ENCODE measurements at regions not wholly inside any gene's neighbourhood (a gene's known extent, or its start where the extent isn't known, plus 50 kb on each side); places are given as distances from the start of the nearest gene placed in this dataset.

DNA sequence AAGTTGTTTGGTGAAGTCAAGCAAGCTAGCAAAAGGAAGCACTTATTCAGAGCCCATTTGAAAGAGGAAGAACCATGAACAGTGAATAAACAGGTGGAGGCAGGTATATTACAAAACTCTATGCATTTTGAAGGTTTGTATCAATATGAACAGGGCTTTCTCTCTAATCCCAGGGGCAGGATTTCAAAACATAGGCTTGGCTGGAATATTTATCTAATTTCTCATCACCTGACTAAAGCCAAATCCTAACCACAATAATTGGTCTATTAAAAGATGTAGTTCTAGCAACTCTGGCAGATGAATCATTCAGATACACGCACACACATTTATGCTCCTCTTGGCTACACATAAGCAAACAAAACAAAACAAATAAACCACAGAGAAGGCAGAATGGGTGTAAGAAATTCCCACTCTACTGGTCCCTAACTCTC lies 554.4 kb downstream of the INHBA start:
- H3K36me3 ChIP-seq: no peaks in the 10 kb centered on the region
- no peaks in the 10 kb centered on the region; the same call in 1 of the 2 replicates for H3K9me3 ChIP-seq
- no peaks in the 10 kb centered on the region for H3K27me3 ChIP-seq
- H3K4me3 ChIP-seq: no peak overlapping the region
- DNase-seq: no peak

- H3K36me3 ChIP-seq: no peaks in the 10 kb centered on the region
- no peak overlapping the region for H3K4me3 ChIP-seq
- H3K9me3 ChIP-seq: no peaks in the 10 kb centered on the region; the same call in 1 of the 2 replicates
- H3K27me3 ChIP-seq: no peaks in the 10 kb centered on the region
- DNase-seq: no peak
These were observed 555.0 kb downstream of the INHBA start for GRCh38 chr7:41147606-41148485.

- no peaks in the 10 kb centered on the region for H3K27me3 ChIP-seq
- H3K9me3 ChIP-seq: no peaks in the 10 kb centered on the region; the same call in 1 of the 2 replicates
- H3K4me3 ChIP-seq: no peak overlapping the region
- no peaks in the 10 kb centered on the region for H3K36me3 ChIP-seq
- DNase-seq: no peak
These were observed 556.5 kb downstream of the INHBA start for GRCh38 chr7:41146429-41146828.

DNA sequence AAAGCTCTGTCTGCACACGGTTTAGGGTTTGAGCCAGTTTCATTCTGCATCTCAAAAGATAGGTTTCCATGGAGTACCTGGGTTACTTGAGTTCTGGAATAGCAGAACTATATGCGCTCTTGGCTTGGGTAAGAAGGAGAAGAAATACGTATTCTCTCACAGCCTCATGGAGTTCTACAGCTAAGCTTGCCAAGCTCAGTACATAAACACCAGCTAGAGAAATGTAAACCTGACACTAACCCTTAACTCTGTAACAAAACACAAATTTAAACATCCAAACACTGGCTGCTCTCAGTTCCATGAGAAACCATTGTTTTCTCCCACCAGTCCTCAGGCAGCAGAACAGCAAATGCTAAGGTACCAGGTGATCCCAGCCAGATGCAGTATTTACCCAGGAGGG lies 557.2 kb downstream of the INHBA start:
- no peak for DNase-seq
- H3K27me3 ChIP-seq: no peaks in the 10 kb centered on the region
- H3K36me3 ChIP-seq: no peaks in the 10 kb centered on the region
- H3K4me3 ChIP-seq: no peak overlapping the region
- no peaks in the 10 kb centered on the region; the same call in 1 of the 2 replicates for H3K9me3 ChIP-seq

DNA sequence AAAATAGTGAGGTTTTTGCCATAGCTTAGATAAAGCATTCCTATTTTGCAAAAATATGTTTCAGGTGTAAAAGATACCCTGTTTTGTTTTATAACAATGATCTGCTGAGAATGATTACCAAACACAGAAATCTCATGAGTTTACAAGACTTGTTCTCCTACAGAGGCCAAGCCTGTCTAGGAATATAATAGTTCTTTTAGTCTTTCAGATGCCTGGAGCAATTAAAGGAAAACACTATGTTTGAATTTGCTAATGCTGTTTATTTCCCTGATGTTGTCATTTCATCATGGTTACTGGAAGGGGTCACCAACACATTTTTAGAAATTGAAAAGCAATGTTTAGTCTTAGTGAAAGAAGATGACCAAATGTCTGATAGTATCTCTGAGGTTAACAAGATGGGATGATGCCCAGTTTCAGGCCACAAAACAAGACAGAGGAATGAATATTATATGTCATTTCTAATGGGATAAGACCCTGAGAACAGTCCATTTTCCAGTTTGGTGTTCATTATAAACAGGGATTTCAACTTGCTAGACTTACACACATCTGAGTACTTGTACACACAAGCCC lies 559.9 kb downstream of the INHBA start:
- DNase-seq: no peak
- H3K4me3 ChIP-seq: no peak overlapping the region
- H3K27me3 ChIP-seq: no peaks in the 10 kb centered on the region
- no peaks in the 10 kb centered on the region; the same call in 1 of the 2 replicates for H3K9me3 ChIP-seq
- no peaks in the 10 kb centered on the region for H3K36me3 ChIP-seq

- Histone ChIP-seq H3K27me3 (no peaks in the 10 kb centered on the region), H3K4me3 (no peak overlapping the region), H3K9me3 (no peaks in the 10 kb centered on the region), H3K36me3 (no peaks in the 10 kb centered on the region)
- no peak for DNase-seq
These were observed 563.1 kb downstream of the INHBA start for GRCh38 chr7:41139789-41140188.

- Histone ChIP-seq H3K36me3 (no peaks in the 10 kb centered on the region), H3K27me3 (no peaks in the 10 kb centered on the region), H3K4me3 (no peak overlapping the region), H3K9me3 (no peaks in the 10 kb centered on the region)
- no peak for DNase-seq
These were observed 566.3 kb downstream of the INHBA start for GRCh38 chr7:41136551-41136950.

DNA sequence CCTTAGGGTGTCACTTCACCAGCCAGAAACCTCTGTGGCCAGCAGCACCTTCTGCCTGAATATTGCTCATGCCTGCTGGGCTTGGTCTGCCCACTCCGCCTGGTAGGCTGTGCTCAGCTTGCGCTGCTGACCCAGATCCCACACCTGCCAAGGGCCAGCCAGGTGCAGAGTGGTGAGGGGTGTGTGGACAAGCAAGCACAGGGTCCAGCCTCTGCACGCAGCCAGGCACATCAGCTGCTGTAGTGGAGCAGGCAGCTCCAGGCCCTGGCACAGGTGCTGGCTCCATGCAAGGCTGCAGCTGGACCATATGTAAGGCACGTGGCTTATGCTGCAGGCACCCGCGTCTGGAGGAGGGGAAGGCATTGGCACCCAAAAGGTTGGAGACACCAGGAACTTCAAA lies 567.4 kb downstream of the INHBA start:
- DNase-seq: no peak
- no peaks in the 10 kb centered on the region for H3K27me3 ChIP-seq
- no peak overlapping the region for H3K4me3 ChIP-seq
- no peaks in the 10 kb centered on the region for H3K36me3 ChIP-seq
- no peaks in the 10 kb centered on the region for H3K9me3 ChIP-seq

DNA sequence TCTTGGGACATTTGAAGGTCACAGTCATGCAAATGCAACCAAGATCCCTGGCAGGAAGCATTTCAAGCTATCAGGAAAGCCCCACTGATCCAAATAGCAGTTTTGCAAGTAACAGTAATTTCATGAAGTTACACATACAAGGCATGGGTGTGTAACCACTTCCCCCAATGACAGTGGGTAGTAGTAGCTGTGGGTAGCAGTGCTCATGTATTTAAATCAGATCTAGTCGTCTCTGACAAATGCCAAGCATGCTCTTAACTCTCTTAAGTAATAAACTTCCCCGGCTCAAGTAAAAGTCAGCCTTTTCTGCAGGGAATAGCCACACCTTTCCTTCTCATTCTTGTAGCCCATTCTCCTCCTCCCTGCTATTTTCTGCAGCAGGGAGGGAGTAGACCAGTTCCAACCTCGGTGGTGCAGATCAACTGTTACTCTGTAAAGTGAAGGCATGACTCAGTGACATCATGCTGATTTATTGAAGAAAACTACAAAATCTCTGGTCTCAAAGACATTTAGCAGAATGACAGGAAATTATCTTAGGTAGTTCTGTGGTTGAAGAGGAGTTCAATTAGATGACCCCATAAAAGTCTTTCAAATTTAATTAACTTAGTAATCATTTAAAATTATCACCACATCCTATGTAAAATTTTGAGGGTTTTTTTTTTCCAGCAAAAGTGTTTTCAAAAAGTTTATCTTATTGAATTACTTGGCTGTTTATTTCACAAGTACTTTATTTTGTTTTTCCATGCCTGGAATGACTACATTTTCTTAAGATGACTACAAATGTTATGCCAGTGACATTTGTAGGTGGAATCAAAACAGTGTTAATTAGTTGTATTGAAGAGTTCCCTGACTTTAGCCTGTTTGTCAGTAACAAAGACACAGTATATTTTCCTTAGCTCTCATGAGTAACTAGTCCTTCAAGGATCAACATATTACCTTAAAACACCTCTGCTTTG lies 568.3 kb downstream of the INHBA start:
- Histone ChIP-seq H3K9me3 (no peaks in the 10 kb centered on the region), H3K36me3 (no peaks in the 10 kb centered on the region), H3K27me3 (no peaks in the 10 kb centered on the region), H3K4me3 (no peak overlapping the region)
- peak; percentile 20 for DNase-seq

DNA sequence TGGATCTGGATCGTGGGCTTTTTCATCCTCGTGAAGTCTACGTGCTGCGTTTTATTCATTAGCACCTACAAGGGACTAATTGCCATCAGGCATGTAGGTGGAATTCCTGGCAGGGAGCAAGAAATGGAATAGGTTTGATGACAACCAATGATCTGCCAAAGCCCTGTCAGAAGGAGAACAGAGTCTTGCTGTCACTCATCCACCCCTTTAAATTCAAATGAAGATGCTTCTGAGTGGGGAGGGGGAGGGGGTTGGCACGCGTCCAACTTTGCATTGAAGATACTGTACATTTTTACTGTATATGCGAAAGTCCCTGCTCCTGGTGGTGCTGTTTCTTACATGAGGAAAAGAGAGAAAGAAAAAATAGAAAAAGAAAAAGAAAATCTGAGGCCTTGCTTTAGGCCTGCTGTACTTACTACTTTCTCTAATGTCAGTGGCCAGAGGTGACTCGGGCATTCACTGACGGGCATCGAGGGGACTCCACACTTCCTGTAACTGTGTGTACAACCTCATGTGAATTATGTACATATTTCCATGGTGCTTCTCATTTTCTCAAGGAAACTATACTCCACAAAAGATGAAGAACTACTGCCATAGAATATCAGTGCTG lies 569.1 kb downstream of the INHBA start:
- Histone ChIP-seq H3K27me3 (no peaks in the 10 kb centered on the region), H3K9me3 (no peaks in the 10 kb centered on the region), H3K4me3 (no peak overlapping the region), H3K36me3 (no peaks in the 10 kb centered on the region)
- DNase-seq: no peak

- Histone ChIP-seq H3K9me3 (no peaks in the 10 kb centered on the region), H3K27me3 (no peaks in the 10 kb centered on the region), H3K36me3 (no peaks in the 10 kb centered on the region), H3K4me3 (no peak overlapping the region)
- no peak for DNase-seq
These were observed 570.9 kb downstream of the INHBA start for GRCh38 chr7:41131956-41132355.

DNA sequence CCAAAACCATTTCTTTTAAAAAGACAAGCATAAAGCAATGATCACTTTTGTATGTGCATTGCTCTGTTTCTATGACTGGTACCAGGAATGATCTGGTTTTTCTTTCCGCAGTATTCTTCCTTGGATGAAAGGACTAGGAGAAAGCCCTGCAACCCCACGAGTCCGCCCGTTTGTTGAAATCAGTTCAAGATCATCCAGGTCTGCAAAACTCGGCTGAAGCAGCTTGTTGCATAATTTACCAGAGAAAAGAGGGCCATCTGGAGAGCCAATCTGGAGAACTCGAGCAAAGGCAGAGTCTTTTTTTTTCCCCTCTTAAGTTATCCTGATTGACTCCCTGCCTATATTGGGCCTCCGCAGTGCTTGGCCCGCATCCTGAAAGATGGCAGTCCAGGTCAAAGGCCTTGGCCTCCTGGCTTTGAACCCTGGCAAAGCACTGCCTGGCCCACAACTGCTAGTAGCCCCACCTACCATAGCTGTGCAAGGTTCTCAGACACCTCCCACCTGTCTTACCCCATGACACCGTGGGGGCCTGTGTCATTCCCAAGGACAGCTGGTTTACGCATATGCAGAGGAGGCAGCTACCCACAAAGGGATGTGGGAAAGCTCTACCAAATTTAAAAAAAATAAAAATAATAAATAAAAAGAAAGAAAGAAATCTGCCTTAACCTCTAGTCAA lies 572.2 kb downstream of the INHBA start:
- H3K9me3 ChIP-seq: no peaks in the 10 kb centered on the region
- no peaks in the 10 kb centered on the region for H3K27me3 ChIP-seq
- DNase-seq: no peak
- no peak overlapping the region for H3K4me3 ChIP-seq
- H3K36me3 ChIP-seq: no peaks in the 10 kb centered on the region

DNA sequence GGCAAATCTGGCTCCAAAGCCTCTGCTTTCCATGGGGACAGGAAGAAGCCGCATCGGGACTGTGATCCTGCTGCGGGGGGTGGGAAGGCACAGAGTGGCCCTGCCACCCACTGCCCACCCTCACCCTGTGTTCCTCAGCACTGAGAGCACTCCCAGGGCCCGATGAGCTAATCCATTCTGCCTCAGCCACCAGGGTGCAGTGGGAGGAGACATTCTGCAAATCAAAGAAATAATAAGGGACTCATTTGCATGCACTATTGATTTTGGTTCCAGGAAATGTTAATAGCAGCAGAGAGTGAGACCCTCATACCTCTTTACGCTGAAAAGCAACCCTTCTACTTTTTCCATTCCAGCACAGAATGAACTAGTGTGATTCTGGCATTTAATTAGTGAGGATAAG lies 572.8 kb downstream of the INHBA start:
- H3K4me3 ChIP-seq: no peak overlapping the region
- no peaks in the 10 kb centered on the region for H3K27me3 ChIP-seq
- H3K9me3 ChIP-seq: no peaks in the 10 kb centered on the region
- H3K36me3 ChIP-seq: no peaks in the 10 kb centered on the region
- DNase-seq: no peak

- Histone ChIP-seq H3K4me3 (no peak overlapping the region), H3K9me3 (no peaks in the 10 kb centered on the region), H3K36me3 (no peaks in the 10 kb centered on the region), H3K27me3 (no peaks in the 10 kb centered on the region)
- no peak for DNase-seq
These were observed 577.5 kb downstream of the INHBA start for GRCh38 chr7:41125343-41125742.

GRCh38 chr7:41122256-41122987 lies 580.5 kb downstream of the INHBA start:
- no peak for DNase-seq
- H3K36me3 ChIP-seq: no peaks in the 10 kb centered on the region
- H3K4me3 ChIP-seq: no peak overlapping the region
- no peaks in the 10 kb centered on the region for H3K9me3 ChIP-seq
- H3K27me3 ChIP-seq: no peaks in the 10 kb centered on the region

- H3K9me3 ChIP-seq: no peaks in the 10 kb centered on the region
- H3K4me3 ChIP-seq: no peak overlapping the region
- no peaks in the 10 kb centered on the region for H3K36me3 ChIP-seq
- no peaks in the 10 kb centered on the region for H3K27me3 ChIP-seq
- no peak for DNase-seq
These were observed 581.7 kb downstream of the INHBA start for GRCh38 chr7:41121228-41121627.
